ENCODE measurements at regions not wholly inside any gene's neighbourhood (a gene's known extent, or its start where the extent isn't known, plus 50 kb on each side); places are given as distances from the start of the nearest gene placed in this dataset.

GRCh38 chr11:122042981-122043380 lies 73.0 kb downstream of the BLID start:
- no peak overlapping the region for H3K27ac Mint-ChIP-seq (ENCODE audit: unreplicated experiment)
- intact Hi-C loops (cut with micrococcal nuclease; ENCODE audit: unreplicated experiment): no loop called here
- BruUV-seq (replicated peaks): no TSS peak

GRCh38 chr11:122040464-122040863 lies 75.6 kb downstream of the BLID start:
- intact Hi-C loops (cut with micrococcal nuclease; ENCODE audit: unreplicated experiment): no loop called here
- DNase-seq: no peak
- BruUV-seq (replicated peaks): no TSS peak
- Mint-ChIP-seq H3K4me1 (ENCODE audit: low read depth, unreplicated experiment) (no peaks in the 10 kb centered on the region), H3K27me3 (ENCODE audit: unreplicated experiment) (peaks cover 68% of the 10 kb centered on the region), H3K9me3 (ENCODE audit: low read depth, unreplicated experiment) (no peaks in the 10 kb centered on the region), H3K36me3 (ENCODE audit: insufficient read depth, unreplicated experiment) (no peaks in the 10 kb centered on the region), H3K27ac (ENCODE audit: unreplicated experiment) (no peak overlapping the region), H3K4me3 (ENCODE audit: low read depth, unreplicated experiment) (no peak overlapping the region)
- CTCF ChIA-PET: no interaction called here
- TF ChIP-seq, protein P1, sequence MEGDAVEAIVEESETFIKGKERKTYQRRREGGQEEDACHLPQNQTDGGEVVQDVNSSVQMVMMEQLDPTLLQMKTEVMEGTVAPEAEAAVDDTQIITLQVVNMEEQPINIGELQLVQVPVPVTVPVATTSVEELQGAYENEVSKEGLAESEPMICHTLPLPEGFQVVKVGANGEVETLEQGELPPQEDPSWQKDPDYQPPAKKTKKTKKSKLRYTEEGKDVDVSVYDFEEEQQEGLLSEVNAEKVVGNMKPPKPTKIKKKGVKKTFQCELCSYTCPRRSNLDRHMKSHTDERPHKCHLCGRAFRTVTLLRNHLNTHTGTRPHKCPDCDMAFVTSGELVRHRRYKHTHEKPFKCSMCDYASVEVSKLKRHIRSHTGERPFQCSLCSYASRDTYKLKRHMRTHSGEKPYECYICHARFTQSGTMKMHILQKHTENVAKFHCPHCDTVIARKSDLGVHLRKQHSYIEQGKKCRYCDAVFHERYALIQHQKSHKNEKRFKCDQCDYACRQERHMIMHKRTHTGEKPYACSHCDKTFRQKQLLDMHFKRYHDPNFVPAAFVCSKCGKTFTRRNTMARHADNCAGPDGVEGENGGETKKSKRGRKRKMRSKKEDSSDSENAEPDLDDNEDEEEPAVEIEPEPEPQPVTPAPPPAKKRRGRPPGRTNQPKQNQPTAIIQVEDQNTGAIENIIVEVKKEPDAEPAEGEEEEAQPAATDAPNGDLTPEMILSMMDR (IDR thresholded peaks at IDR 0.05; ENCODE audit: unreplicated experiment): no peak

More at GRCh38 chr11:122042981-122043380, 73.0 kb downstream of the BLID start:
- Mint-ChIP-seq H3K27me3 (ENCODE audit: unreplicated experiment) (peaks cover 64% of the 10 kb centered on the region), H3K9me3 (ENCODE audit: low read depth, unreplicated experiment) (no peaks in the 10 kb centered on the region), H3K36me3 (ENCODE audit: insufficient read depth, unreplicated experiment) (no peaks in the 10 kb centered on the region), H3K4me3 (ENCODE audit: low read depth, unreplicated experiment) (no peak overlapping the region), H3K4me1 (ENCODE audit: low read depth, unreplicated experiment) (no peaks in the 10 kb centered on the region)
- no peak for DNase-seq
- CTCF ChIA-PET: no interaction called here
- TF ChIP-seq, protein P1 (IDR thresholded peaks at IDR 0.05; ENCODE audit: unreplicated experiment): no peak

DNA sequence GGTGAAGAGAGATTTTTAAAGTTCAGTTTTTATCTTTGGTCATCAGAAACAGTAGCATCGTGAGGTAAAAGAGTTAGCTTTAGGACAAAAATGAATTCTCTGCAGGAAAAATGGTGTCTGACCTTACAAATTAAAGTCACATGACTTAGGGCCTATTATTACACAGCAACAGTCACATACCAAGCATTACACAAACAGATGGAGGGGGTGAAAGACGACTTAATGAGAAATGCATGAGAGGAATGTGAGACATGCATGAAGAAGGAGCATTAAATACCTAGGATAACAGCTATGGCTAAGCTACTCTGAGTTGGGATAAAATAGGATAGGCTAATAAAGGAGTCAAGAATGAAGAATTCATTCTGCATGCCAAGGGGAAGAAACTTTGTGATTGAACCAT lies 77.5 kb downstream of the BLID start:
- CTCF ChIA-PET: no interaction called here
- H3K9me3 Mint-ChIP-seq (ENCODE audit: low read depth, unreplicated experiment): no peaks in the 10 kb centered on the region
- TF ChIP-seq, protein P1 (IDR thresholded peaks at IDR 0.05; ENCODE audit: unreplicated experiment): no peak
- H3K4me3 Mint-ChIP-seq (ENCODE audit: low read depth, unreplicated experiment): no peak overlapping the region
- no peaks in the 10 kb centered on the region for H3K36me3 Mint-ChIP-seq (ENCODE audit: insufficient read depth, unreplicated experiment)
- intact Hi-C loops (cut with micrococcal nuclease; ENCODE audit: unreplicated experiment): no loop called here
- no peak overlapping the region for H3K27ac Mint-ChIP-seq (ENCODE audit: unreplicated experiment)
- peaks cover 66% of the 10 kb centered on the region for H3K27me3 Mint-ChIP-seq (ENCODE audit: unreplicated experiment)
- no peaks in the 10 kb centered on the region for H3K4me1 Mint-ChIP-seq (ENCODE audit: low read depth, unreplicated experiment)
- BruUV-seq (replicated peaks): no TSS peak
- no peak for DNase-seq

DNA sequence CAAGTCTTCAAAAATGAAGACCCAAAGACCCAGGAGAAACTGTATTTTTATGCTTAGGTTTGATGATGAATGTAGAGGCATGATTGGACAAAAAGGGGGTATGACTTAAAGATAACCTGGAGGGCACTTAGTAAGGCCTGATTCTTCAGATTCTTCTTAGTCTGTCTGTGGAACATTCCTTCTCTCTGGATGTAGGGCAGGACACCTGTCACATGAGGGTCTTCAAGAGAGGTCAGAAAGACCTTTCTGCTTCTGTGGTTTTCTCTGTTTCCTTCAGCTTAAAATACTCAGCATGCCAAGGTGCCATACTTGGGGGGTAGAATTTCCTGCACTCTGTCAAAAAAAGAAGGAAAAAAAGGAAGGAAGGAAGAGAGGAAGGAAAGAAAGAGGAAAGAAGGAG lies 78.1 kb downstream of the BLID start:
- Mint-ChIP-seq H3K36me3 (ENCODE audit: insufficient read depth, unreplicated experiment) (no peaks in the 10 kb centered on the region), H3K27me3 (ENCODE audit: unreplicated experiment) (peaks cover 60% of the 10 kb centered on the region), H3K4me1 (ENCODE audit: low read depth, unreplicated experiment) (no peaks in the 10 kb centered on the region), H3K4me3 (ENCODE audit: low read depth, unreplicated experiment) (no peak overlapping the region), H3K27ac (ENCODE audit: unreplicated experiment) (no peak overlapping the region), H3K9me3 (ENCODE audit: low read depth, unreplicated experiment) (no peaks in the 10 kb centered on the region)
- TF ChIP-seq, protein P1 (IDR thresholded peaks at IDR 0.05; ENCODE audit: unreplicated experiment): no peak
- no peak for DNase-seq
- intact Hi-C loops (cut with micrococcal nuclease; ENCODE audit: unreplicated experiment): no loop called here
- CTCF ChIA-PET: no interaction called here
- BruUV-seq (replicated peaks): no TSS peak

Data from Calu3 (cell line).